ENCODE measurements at regions not wholly inside any gene's neighbourhood (a gene's known extent, or its start where the extent isn't known, plus 50 kb on each side); places are given as distances from the start of the nearest gene placed in this dataset.

DNA sequence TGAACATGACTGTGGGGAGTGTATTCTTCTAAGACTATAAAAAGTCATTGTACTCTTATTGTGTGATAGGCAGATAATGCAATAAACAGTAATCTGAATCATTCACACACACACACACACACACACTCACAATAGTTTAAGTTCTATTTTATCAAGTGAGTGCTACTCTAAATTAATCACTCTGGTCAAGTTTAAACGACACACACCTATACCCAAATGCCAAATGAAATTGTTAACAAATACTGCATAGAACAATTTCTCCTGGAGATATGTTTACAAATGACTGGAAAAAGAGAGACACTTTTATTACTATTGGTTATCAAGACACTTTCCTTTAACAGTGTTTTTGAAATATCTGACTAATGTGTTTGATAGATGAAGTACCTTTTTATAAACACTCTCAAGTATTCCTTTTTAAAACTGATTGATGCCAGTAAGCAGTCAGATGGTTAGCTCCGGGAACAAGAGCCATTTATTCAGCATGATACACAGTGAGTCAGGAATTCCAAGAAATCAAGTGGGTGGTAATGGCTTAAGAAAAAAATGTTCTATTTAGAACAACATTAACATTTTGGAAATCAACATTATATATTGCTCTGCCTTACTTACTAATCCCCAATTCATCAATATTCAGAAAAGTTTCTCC lies 521.6 kb upstream of the ST8SIA4 start:
- H3K27ac Mint-ChIP-seq (ENCODE audit: unreplicated experiment) = no peak overlapping the region
- ChIA-PET CTCF (no interaction called here), POLR2A (no interaction called here)
- H3K4me1 Mint-ChIP-seq (ENCODE audit: low read depth, unreplicated experiment) = no peaks in the 10 kb centered on the region
- intact Hi-C loops (cut with micrococcal nuclease; ENCODE audit: unreplicated experiment) = no loop called here
- H3K9me3 Mint-ChIP-seq (ENCODE audit: unreplicated experiment) = no peaks in the 10 kb centered on the region
- no peak overlapping the region for H3K4me3 ChIP-seq (ENCODE audit: low read depth, low read length)
- H3K27me3 Mint-ChIP-seq (ENCODE audit: insufficient read depth, unreplicated experiment) = no peaks in the 10 kb centered on the region
- no TSS peak for BruUV-seq (replicated peaks)
- no peaks in the 10 kb centered on the region for H3K4me1 ChIP-seq
- no peaks in the 10 kb centered on the region for H3K27me3 ChIP-seq (replicated peaks; ENCODE audit: control insufficient read depth, insufficient read depth, low read length)
- DNase-seq = no peak
- H3K36me3 ChIP-seq (ENCODE audit: control insufficient read depth, insufficient read depth, low read length) = no peaks in the 10 kb centered on the region
- TF ChIP-seq CTCF (IDR thresholded peaks at IDR 0.05; ENCODE audit: insufficient read depth in 1 of 2, low read depth in 1 of 2, low read length in 1 of 2, severe bottlenecking in 1 of 2, unreplicated experiment in 1 of 2) = no peak
- H3K36me3 Mint-ChIP-seq (ENCODE audit: insufficient read depth, unreplicated experiment) = no peaks in the 10 kb centered on the region
- H3K9me3 ChIP-seq = no peaks in the 10 kb centered on the region
- H3K4me3 Mint-ChIP-seq (ENCODE audit: unreplicated experiment) = no peak overlapping the region

- Mint-ChIP-seq H3K9me3 (ENCODE audit: unreplicated experiment) (peaks cover 3% of the 10 kb centered on the region), H3K4me3 (ENCODE audit: unreplicated experiment) (no peak overlapping the region), H3K27me3 (ENCODE audit: insufficient read depth, unreplicated experiment) (no peaks in the 10 kb centered on the region), H3K4me1 (ENCODE audit: low read depth, unreplicated experiment) (no peaks in the 10 kb centered on the region), H3K36me3 (ENCODE audit: insufficient read depth, unreplicated experiment) (no peaks in the 10 kb centered on the region), H3K27ac (ENCODE audit: unreplicated experiment) (no peak overlapping the region)
- Histone ChIP-seq H3K4me1 (no peaks in the 10 kb centered on the region), H3K4me3 (ENCODE audit: low read depth, low read length) (no peak overlapping the region), H3K9me3 (no peaks in the 10 kb centered on the region), H3K27me3 (replicated peaks; ENCODE audit: control insufficient read depth, insufficient read depth, low read length) (no peaks in the 10 kb centered on the region), H3K36me3 (ENCODE audit: control insufficient read depth, insufficient read depth, low read length) (no peaks in the 10 kb centered on the region)
- DNase-seq = no peak
- intact Hi-C loops (cut with micrococcal nuclease; ENCODE audit: unreplicated experiment) = no loop called here
- TF ChIP-seq CTCF (IDR thresholded peaks at IDR 0.05; ENCODE audit: insufficient read depth in 1 of 2, low read depth in 1 of 2, low read length in 1 of 2, severe bottlenecking in 1 of 2, unreplicated experiment in 1 of 2) = no peak
- BruUV-seq (replicated peaks) = no TSS peak
- CTCF ChIA-PET = no interaction called here
- POLR2A ChIA-PET = no interaction called here
Observed at GRCh38 chr5:101418713-101419118, 515.6 kb upstream of the ST8SIA4 start.

DNA sequence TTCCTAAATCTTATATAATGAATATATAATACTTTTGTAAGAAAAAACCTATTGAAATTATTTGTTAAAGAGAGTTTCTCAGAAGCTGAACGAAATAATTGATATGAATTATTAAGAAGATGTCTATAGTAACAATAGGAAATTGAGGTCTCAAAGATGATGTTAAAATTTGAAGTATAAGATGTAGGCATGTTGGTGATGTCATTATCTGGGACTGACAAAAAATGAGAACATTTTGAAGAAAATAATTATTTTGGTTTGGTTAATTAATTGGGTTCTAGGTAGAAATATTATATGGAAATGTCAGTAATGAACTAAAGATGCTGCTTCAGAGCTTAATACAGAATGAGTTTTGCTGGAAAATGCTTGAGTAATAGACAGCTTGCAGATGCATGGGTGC lies 501.4 kb upstream of the ST8SIA4 start:
- H3K27ac Mint-ChIP-seq (ENCODE audit: unreplicated experiment) = no peak overlapping the region
- intact Hi-C loops (cut with micrococcal nuclease; ENCODE audit: unreplicated experiment) = no loop called here
- no peaks in the 10 kb centered on the region for H3K36me3 Mint-ChIP-seq (ENCODE audit: insufficient read depth, unreplicated experiment)
- CTCF ChIA-PET = no interaction called here
- no peak overlapping the region for H3K4me3 Mint-ChIP-seq (ENCODE audit: unreplicated experiment)
- Histone ChIP-seq H3K36me3 (ENCODE audit: control insufficient read depth, insufficient read depth, low read length) (no peaks in the 10 kb centered on the region), H3K4me1 (no peaks in the 10 kb centered on the region), H3K9me3 (no peaks in the 10 kb centered on the region), H3K4me3 (ENCODE audit: low read depth, low read length) (no peak overlapping the region), H3K27me3 (replicated peaks; ENCODE audit: control insufficient read depth, insufficient read depth, low read length) (no peaks in the 10 kb centered on the region)
- no peak for TF ChIP-seq CTCF (IDR thresholded peaks at IDR 0.05; ENCODE audit: insufficient read depth in 1 of 2, low read depth in 1 of 2, low read length in 1 of 2, severe bottlenecking in 1 of 2, unreplicated experiment in 1 of 2)
- DNase-seq = no peak
- POLR2A ChIA-PET = no interaction called here
- H3K4me1 Mint-ChIP-seq (ENCODE audit: low read depth, unreplicated experiment) = no peaks in the 10 kb centered on the region
- no peaks in the 10 kb centered on the region for H3K9me3 Mint-ChIP-seq (ENCODE audit: unreplicated experiment)
- H3K27me3 Mint-ChIP-seq (ENCODE audit: insufficient read depth, unreplicated experiment) = peaks cover 2% of the 10 kb centered on the region
- no TSS peak for BruUV-seq (replicated peaks)
